HepG2 (cell line): ENCODE measurements at regions not wholly inside any gene's neighbourhood (a gene's known extent, or its start where the extent isn't known, plus 50 kb on each side); places are given as distances from the start of the nearest gene placed in this dataset.

Experiments
- ATAC-seq: fragments of 200-7000 bp; cut with Tn5 transposase; 3 replicates; pipeline ENCODE4 v1.9.1; 2020; ENCODE audit warnings: mild to moderate bottlenecking, moderate library complexity
- BruUV-seq: library from RNA; stranded (reverse); fragments of 400-500 nt; replicated peaks from 2 replicates; lab custom pipeline; 2021; lab: Mats Ljungman, UMichigan
- CTCF ChIA-PET: fragments of 300-600 bp; formaldehyde crosslinking; extraction: SDS; loops from one replicate; lab custom pipeline; 2021; ENCODE audit warnings: low total read pairs, inconsistent platforms, low intra/inter-chr PET ratio; lab: Yijun Ruan, JAX
- POLR2A ChIA-PET: fragments of 350-600 bp; sonication (Branson Sonifier 250); formaldehyde crosslinking; loops from one replicate; lab custom pipeline; 2020; ENCODE audit warnings: antibody characterized with exemption, inconsistent platforms; lab: Yijun Ruan, JAX
- DNase-seq: peaks from one replicate; pipeline ENCODE4 v3.0.0-alpha.2; 2015; ENCODE audit warnings: low spot score
- FAIRE-seq: peaks from 3 replicates; lab custom pipeline; 2011; peaks lifted over from hg19 to GRCh38; lab: Jason Lieb, UNC
- H2AFZ ChIP-seq: one replicate; pipeline ENCODE4 v1.6.1; 2011; ENCODE audit warnings: low read length, inconsistent platforms
- H3K27ac ChIP-seq: fragments of 300-600 bp; 3 replicates; pipeline ENCODE4 v1.8.0; 2011; ENCODE audit warnings: mixed run types, mild to moderate bottlenecking, mixed read lengths, low read length, inconsistent platforms; ENCODE audit not compliant: insufficient read depth; ENCODE audit errors: extremely low read length
- H3K27me3 ChIP-seq, 2 experiments: fragments of 200-600 bp in 1 of 2; 2 replicates in 1 of 2; 3 replicates in 1 of 2; pipeline versions ENCODE4 v1.6.0 to v1.8.0; 2011; ENCODE audit warnings: low read length in 2 of 2, mild to moderate bottlenecking in 2 of 2, moderate library complexity in 2 of 2, inconsistent platforms in 1 of 2; ENCODE audit not compliant: insufficient read depth in 2 of 2, control insufficient read depth in 1 of 2
- H3K36me3 ChIP-seq, 2 experiments: fragments of 200-600 bp in 1 of 2; replicated peaks in 1 of 2; 2 replicates in 1 of 2; 3 replicates in 1 of 2; pipeline versions ENCODE4 v1.5.1 to v1.8.0; 2011; ENCODE audit warnings: low read length in 2 of 2, inconsistent platforms in 1 of 2; ENCODE audit not compliant: insufficient read depth in 2 of 2, control insufficient read depth in 1 of 2
- H3K4me1 ChIP-seq: 2 replicates; pipeline ENCODE4 v1.5.1; 2012; ENCODE audit warnings: low read length, inconsistent platforms; ENCODE audit not compliant: insufficient read depth
- H3K4me2 ChIP-seq: 2 replicates; pipeline ENCODE4 v1.6.0; 2011; ENCODE audit warnings: low read depth, low read length, inconsistent platforms
- H3K4me3 ChIP-seq, 3 experiments: fragments of 200-600 bp in 1 of 3; sonication (generic), shearing (Covaris generic) in 1 of 3; replicated peaks in 1 of 3; 2 replicates each; pipeline ENCODE4 v1.5.1; 2011 to 2016; ENCODE audit warnings: low read length in 3 of 3, inconsistent platforms in 2 of 3, low read depth in 2 of 3, mild to moderate bottlenecking in 2 of 3, control low read depth in 1 of 3, mixed read lengths in 1 of 3; ENCODE audit not compliant: insufficient read depth in 1 of 3
- H3K79me2 ChIP-seq: one replicate; pipeline ENCODE4 v1.6.1; 2011; ENCODE audit warnings: low read length, inconsistent platforms; ENCODE audit not compliant: insufficient read depth
- H3K9ac ChIP-seq: 2 replicates; pipeline ENCODE4 v1.6.0; 2011; ENCODE audit warnings: mild to moderate bottlenecking, low read depth, low read length, inconsistent platforms; ENCODE audit not compliant: insufficient read depth
- H3K9me3 ChIP-seq: 2 replicates; pipeline ENCODE4 v1.5.1; 2012; ENCODE audit warnings: mild to moderate bottlenecking, low read length
- H4K20me1 ChIP-seq: 2 replicates; pipeline ENCODE4 v1.6.0; 2011; ENCODE audit warnings: inconsistent platforms, mild to moderate bottlenecking, low read length, moderate library complexity; ENCODE audit not compliant: insufficient read depth
- AHR ChIP-seq: IDR thresholded peaks from 2 replicates; pipeline ENCODE4 v1.6.1; 2018; ENCODE audit warnings: missing genetic modification reagents, missing compliant biosample characterization
- ATF7 ChIP-seq, 2 experiments: fragments of 450-650 bp in 1 of 2; sonication (generic) in 1 of 2; formaldehyde crosslinking in 1 of 2; IDR thresholded peaks; 2 replicates each; pipeline versions ENCODE4 v1.4.0 to v1.6.1; 2016 to 2020; ENCODE audit warnings: antibody characterized with exemption in 1 of 2, mild to moderate bottlenecking in 1 of 2, missing genetic modification reagents in 1 of 2
- CCAR2 ChIP-seq: fragments of 200-400 bp; formaldehyde crosslinking; optimal IDR thresholded peaks from 2 replicates; pipeline ENCODE3; 2018; ENCODE audit warnings: low read depth, mild to moderate bottlenecking, low read length, moderate library complexity
- GZF1 ChIP-seq: sonication (generic); formaldehyde crosslinking; IDR thresholded peaks from 2 replicates; pipeline ENCODE4 v1.5.1; 2020; ENCODE audit warnings: mild to moderate bottlenecking, missing genetic modification reagents
- RELA ChIP-seq: sonication (generic); formaldehyde crosslinking; IDR thresholded peaks from 2 replicates; pipeline ENCODE4 v1.4.0; 2020; ENCODE audit warnings: missing genetic modification reagents
- ZBED4 ChIP-seq: sonication (generic); formaldehyde crosslinking; IDR thresholded peaks from 2 replicates; pipeline ENCODE4 v1.4.0; 2020; ENCODE audit warnings: missing genetic modification reagents, borderline replicate concordance
- ZBTB26 ChIP-seq: IDR thresholded peaks from 2 replicates; pipeline ENCODE4 v1.6.1; 2016; ENCODE audit warnings: missing compliant biosample characterization, missing genetic modification reagents, borderline replicate concordance
- ZNF709 ChIP-seq: sonication (generic); formaldehyde crosslinking; IDR thresholded peaks from 2 replicates; pipeline ENCODE4 v1.5.0; 2020; ENCODE audit warnings: mild to moderate bottlenecking, missing genetic modification reagents
- ZNF781 ChIP-seq: sonication (generic); formaldehyde crosslinking; IDR thresholded peaks from 2 replicates; pipeline ENCODE4 v1.5.1; 2020; ENCODE audit warnings: borderline replicate concordance, mild to moderate bottlenecking, missing genetic modification reagents; ENCODE audit errors: not compliant biosample characterization
- WGBS: methylation state at CpG from one replicate; pipeline ENCODE4 v1.1.6; 2017; ENCODE audit warnings: low lambda C conversion rate; 5-methylcytosine and 5-hydroxymethylcytosine counted together
- in situ Hi-C: cut with HindIII; loops from 2 replicates; pipeline ENCODE4 v1.10.0; 2017; ENCODE audit warnings: low pct_unique_long_range_greater_than_20kb; ENCODE audit not compliant: extremely low pct_ligation_motif_present
- intact Hi-C: fragments of 100-400 bp; cut with micrococcal nuclease; formaldehyde crosslinking; loops from one replicate; pipeline ENCODE4 v1.10.0; 2022; ENCODE audit not compliant: unreplicated experiment
- TF ChIP-seq, protein P1 (sequence below): IDR thresholded peaks from 2 replicates; pipeline ENCODE4 v1.6.1; 2016; ENCODE audit warnings: low read depth, missing genetic modification reagents, missing compliant biosample characterization
- TF ChIP-seq, protein P2 (sequence below): sonication (generic); formaldehyde crosslinking; IDR thresholded peaks from 2 replicates; pipeline ENCODE4 v1.4.0; 2020; ENCODE audit warnings: missing genetic modification reagents, mild to moderate bottlenecking, borderline replicate concordance
- TF ChIP-seq, protein P3 (sequence below): sonication (generic); formaldehyde crosslinking; IDR thresholded peaks from 2 replicates; pipeline ENCODE4 v1.4.0; 2020; ENCODE audit warnings: mild to moderate bottlenecking, missing genetic modification reagents

DNA sequence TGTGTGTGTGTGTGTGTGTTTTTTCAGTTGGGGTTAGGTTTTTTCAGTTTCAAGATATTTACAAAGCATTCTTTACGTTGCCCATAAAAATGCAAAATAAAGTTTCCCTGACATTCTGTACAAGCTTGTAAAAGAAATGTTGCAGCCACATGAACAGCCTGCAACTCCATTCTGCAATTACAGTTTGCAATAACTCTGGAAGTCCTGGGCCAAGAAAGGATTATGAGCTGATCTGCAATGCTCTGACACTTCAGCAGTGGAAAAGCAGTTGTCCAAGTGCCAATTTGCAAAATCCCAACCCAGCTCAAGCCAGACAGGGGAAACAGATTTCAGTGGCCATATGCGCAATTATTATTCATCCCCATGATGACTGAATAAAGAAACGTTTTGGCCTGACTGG lies 322.1 kb downstream of the MEX3B start:
- H2AFZ ChIP-seq, result no peak overlapping the region
- H3K36me3 ChIP-seq, result no peaks in the 10 kb centered on the region
- 7% methylated on average over 3 of the region's 3 CpGs for WGBS
- H3K27ac ChIP-seq, result no peak overlapping the region
- H3K9ac ChIP-seq, result no peak overlapping the region
- ChIA-PET CTCF (no interaction called here), POLR2A (no interaction called here)
- intact Hi-C loops (no loop called here), in situ Hi-C loops (no loop called here)
- no peaks in the 10 kb centered on the region for H4K20me1 ChIP-seq
- no peak overlapping the region for H3K4me3 ChIP-seq
- BruUV-seq, result no TSS peak
- no peaks in the 10 kb centered on the region for H3K4me1 ChIP-seq
- peaks cover 26% of the 10 kb centered on the region for H3K9me3 ChIP-seq
- FAIRE-seq (no peak), DNase-seq (no peak), ATAC-seq (no peak)
- no peaks in the 10 kb centered on the region for H3K27me3 ChIP-seq
- H3K4me2 ChIP-seq, result no peak overlapping the region
- H3K79me2 ChIP-seq, result no peaks in the 10 kb centered on the region
- TF ChIP-seq, protein P1, sequence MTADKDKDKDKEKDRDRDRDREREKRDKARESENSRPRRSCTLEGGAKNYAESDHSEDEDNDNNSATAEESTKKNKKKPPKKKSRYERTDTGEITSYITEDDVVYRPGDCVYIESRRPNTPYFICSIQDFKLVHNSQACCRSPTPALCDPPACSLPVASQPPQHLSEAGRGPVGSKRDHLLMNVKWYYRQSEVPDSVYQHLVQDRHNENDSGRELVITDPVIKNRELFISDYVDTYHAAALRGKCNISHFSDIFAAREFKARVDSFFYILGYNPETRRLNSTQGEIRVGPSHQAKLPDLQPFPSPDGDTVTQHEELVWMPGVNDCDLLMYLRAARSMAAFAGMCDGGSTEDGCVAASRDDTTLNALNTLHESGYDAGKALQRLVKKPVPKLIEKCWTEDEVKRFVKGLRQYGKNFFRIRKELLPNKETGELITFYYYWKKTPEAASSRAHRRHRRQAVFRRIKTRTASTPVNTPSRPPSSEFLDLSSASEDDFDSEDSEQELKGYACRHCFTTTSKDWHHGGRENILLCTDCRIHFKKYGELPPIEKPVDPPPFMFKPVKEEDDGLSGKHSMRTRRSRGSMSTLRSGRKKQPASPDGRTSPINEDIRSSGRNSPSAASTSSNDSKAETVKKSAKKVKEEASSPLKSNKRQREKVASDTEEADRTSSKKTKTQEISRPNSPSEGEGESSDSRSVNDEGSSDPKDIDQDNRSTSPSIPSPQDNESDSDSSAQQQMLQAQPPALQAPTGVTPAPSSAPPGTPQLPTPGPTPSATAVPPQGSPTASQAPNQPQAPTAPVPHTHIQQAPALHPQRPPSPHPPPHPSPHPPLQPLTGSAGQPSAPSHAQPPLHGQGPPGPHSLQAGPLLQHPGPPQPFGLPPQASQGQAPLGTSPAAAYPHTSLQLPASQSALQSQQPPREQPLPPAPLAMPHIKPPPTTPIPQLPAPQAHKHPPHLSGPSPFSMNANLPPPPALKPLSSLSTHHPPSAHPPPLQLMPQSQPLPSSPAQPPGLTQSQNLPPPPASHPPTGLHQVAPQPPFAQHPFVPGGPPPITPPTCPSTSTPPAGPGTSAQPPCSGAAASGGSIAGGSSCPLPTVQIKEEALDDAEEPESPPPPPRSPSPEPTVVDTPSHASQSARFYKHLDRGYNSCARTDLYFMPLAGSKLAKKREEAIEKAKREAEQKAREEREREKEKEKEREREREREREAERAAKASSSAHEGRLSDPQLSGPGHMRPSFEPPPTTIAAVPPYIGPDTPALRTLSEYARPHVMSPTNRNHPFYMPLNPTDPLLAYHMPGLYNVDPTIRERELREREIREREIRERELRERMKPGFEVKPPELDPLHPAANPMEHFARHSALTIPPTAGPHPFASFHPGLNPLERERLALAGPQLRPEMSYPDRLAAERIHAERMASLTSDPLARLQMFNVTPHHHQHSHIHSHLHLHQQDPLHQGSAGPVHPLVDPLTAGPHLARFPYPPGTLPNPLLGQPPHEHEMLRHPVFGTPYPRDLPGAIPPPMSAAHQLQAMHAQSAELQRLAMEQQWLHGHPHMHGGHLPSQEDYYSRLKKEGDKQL (CRISPR knock-in tag), result no peak
- TF ChIP-seq, protein P2, sequence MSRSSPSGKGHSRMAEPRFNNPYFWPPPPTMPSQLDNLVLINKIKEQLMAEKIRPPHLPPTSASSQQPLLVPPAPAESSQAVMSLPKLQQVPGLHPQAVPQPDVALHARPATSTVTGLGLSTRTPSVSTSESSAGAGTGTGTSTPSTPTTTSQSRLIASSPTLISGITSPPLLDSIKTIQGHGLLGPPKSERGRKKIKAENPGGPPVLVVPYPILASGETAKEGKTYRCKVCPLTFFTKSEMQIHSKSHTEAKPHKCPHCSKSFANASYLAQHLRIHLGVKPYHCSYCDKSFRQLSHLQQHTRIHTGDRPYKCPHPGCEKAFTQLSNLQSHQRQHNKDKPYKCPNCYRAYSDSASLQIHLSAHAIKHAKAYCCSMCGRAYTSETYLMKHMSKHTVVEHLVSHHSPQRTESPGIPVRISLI (CRISPR knock-in tag), result no peak
- no peak for TF ChIP-seq ZBED4 (CRISPR knock-in tag)
- TF ChIP-seq ATF7 (IDR thresholded peaks at IDR 0.05), result no peak
- no peak for TF ChIP-seq ATF7 (CRISPR knock-in tag; IDR thresholded peaks at IDR 0.05)
- TF ChIP-seq GZF1, result no peak
- TF ChIP-seq RELA (CRISPR knock-in tag), result no peak
- TF ChIP-seq CCAR2, result no peak
- no peak for TF ChIP-seq ZNF709 (CRISPR knock-in tag)
- TF ChIP-seq, protein P3, sequence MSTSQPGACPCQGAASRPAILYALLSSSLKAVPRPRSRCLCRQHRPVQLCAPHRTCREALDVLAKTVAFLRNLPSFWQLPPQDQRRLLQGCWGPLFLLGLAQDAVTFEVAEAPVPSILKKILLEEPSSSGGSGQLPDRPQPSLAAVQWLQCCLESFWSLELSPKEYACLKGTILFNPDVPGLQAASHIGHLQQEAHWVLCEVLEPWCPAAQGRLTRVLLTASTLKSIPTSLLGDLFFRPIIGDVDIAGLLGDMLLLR (CRISPR knock-in tag), result no peak
- TF ChIP-seq ZBTB26, result no peak
- TF ChIP-seq ZNF781 (CRISPR knock-in tag), result no peak
- no peak for TF ChIP-seq AHR (CRISPR knock-in tag)
